Right cardiac atrium (tissue), 5 donors: ENCODE measurements at regions not wholly inside any gene's neighbourhood (a gene's known extent, or its start where the extent isn't known, plus 50 kb on each side); places are given as distances from the start of the nearest gene placed in this dataset.

ENCODE experiments used
- ATAC-seq, 2 donors: fragments of 200-7000 bp; cut with Tn5 transposase; one replicate each; pipeline versions ENCODE4 v1.8.0 to v1.9.1; 2020; ENCODE audit warnings: moderate library complexity in 2 of 2, mild to moderate bottlenecking in 1 of 2
- DNase-seq, 3 donors: peaks; one replicate each; pipeline ENCODE4 v3.0.0-alpha.2; 2020
- H3K27ac ChIP-seq: one replicate; pipeline ENCODE4 v1.5.1; 2013; ENCODE audit warnings: mild to moderate bottlenecking, low read length, control low read depth, moderate library complexity
- H3K27me3 ChIP-seq: one replicate; pipeline ENCODE4 v1.6.1; 2013; ENCODE audit not compliant: control insufficient read depth, insufficient read depth
- H3K4me1 ChIP-seq: one replicate; pipeline ENCODE4 v1.6.1; 2013; ENCODE audit warnings: low read length; ENCODE audit not compliant: control insufficient read depth, insufficient read depth
- H3K4me3 ChIP-seq: one replicate; pipeline ENCODE4 v1.5.1; 2013; ENCODE audit warnings: low read length, control low read depth
- H3K9me3 ChIP-seq: one replicate; pipeline ENCODE4 v1.6.1; 2013; ENCODE audit warnings: low read length; ENCODE audit not compliant: control insufficient read depth
- WGBS: extraction: QIAGEN DNeasy Blood & Tissue Kit; methylation state at CpG from one replicate; pipeline ENCODE4 v1.1.7; 2013; 5-methylcytosine and 5-hydroxymethylcytosine counted together
- intact Hi-C, 4 donors: fragments of 100-400 bp; cut with DNase I; formaldehyde crosslinking; loops; one replicate each; pipeline versions ENCODE4 v1.11.0 to v1.14.0; 2022 to 2023
- donor health status: healthy with polysubstance abuse.
- donor health status: DM: no; HTN: yes; CAD: no.
- donor health status: DM: no; HTN: no; CAD: no.
- donor health status: DM: no; HTN: yes; CAD: no; lungs with severe emphysema.
- donor health status: DM: yes; HTN: yes; CAD: no.

DNA sequence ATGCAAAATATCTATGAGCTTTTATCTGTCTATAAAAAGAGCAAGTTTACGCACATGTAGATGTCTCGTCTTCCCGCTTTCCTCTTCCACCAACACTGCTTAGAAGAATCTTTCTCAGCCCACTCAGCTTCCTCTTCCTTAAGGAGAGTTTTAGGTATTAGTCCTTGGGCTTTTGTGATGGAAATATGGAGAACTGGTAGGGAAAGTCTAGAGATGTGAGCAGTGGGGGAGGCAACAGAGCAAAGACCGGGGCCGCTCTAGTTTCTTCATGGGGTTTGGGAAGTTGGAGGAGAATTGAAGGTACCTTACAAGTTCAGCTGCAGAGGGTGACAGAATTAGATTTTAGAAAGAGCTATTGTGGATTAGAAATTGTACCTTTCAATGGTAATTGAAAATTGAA is 56.3 kb upstream of the CPNE8 start:
- intact Hi-C loops = no loop called here
- no peak overlapping the region for H3K4me3 ChIP-seq
- 87% methylated on average over 5 of the region's 5 CpGs for WGBS
- H3K4me1 ChIP-seq = no peaks in the 10 kb centered on the region
- peaks cover 2% of the 10 kb centered on the region for H3K27me3 ChIP-seq
- H3K9me3 ChIP-seq = no peaks in the 10 kb centered on the region
- no peak for DNase-seq
- ATAC-seq = no peak
- H3K27ac ChIP-seq = no peak overlapping the region

DNA sequence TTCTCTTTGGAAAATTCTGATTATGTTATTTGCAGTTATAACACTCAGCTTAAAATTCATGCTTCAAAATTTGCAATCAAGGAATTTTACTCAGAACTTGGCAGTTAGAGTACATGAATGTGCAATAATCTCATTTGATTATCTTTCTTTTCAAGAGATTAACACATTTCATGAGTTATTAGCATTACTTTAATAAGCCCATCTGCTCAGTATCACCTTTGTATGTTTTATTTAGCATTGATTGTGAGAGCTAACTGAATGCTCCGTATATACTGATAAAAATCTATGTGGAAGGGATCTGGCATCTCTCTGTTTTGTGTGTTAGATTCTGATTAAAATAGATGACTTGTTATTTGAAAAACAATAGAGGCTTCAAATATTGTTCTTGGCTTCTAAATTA is 55.6 kb upstream of the CPNE8 start:
- no peak for ATAC-seq
- peaks cover 2% of the 10 kb centered on the region for H3K27me3 ChIP-seq
- no peaks in the 10 kb centered on the region for H3K9me3 ChIP-seq
- WGBS = 33% methylated on average over 1 of the region's 1 CpG
- intact Hi-C loops = no loop called here
- H3K4me1 ChIP-seq = no peaks in the 10 kb centered on the region
- DNase-seq = no peak
- no peak overlapping the region for H3K4me3 ChIP-seq
- H3K27ac ChIP-seq = no peak overlapping the region

DNA sequence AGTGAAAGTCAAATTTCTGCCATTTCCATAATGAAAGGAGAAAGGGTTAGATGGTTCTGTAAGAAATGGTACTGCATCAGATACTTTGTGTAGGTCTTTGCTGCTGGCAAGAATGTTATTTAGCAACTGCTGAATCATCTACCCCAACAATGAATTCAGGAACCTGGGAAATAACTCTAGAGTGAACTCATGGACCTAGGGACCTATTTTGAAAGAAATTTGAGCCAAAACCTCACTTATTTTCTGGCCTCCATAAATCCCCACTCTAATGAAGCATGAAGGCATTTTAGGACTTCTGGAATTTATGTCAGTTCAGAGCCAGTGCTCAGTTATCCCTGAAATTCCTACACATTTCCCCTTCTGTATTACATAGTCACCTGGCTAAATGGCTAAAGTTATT is 50.9 kb upstream of the CPNE8 start:
- Histone ChIP-seq H3K4me3 (no peak overlapping the region), H3K4me1 (no peaks in the 10 kb centered on the region), H3K9me3 (no peaks in the 10 kb centered on the region), H3K27ac (no peak overlapping the region), H3K27me3 (peaks cover 2% of the 10 kb centered on the region)
- ATAC-seq = no peak
- intact Hi-C loops = no loop called here
- no peak for DNase-seq
